Loucy (cell line): ENCODE measurements at regions not wholly inside any gene's neighbourhood (a gene's known extent, or its start where the extent isn't known, plus 50 kb on each side); places are given as distances from the start of the nearest gene placed in this dataset.

ENCODE experiments used
- H2AFZ ChIP-seq: fragments of 200-600 bp; sonication (generic); 2 replicates; pipeline ENCODE4 v1.6.0; 2016; ENCODE audit warnings: antibody characterized with exemption, mild to moderate bottlenecking, low read length, moderate library complexity
- H3F3A ChIP-seq: fragments of 200-600 bp; 2 replicates; pipeline ENCODE4 v1.6.0; 2016; ENCODE audit warnings: antibody characterized with exemption, low read depth, mild to moderate bottlenecking
- H3K27me3 ChIP-seq: fragments of 200-600 bp; sonication (generic); 2 replicates; pipeline ENCODE4 v1.6.1; 2014; ENCODE audit warnings: low read length, mild to moderate bottlenecking; ENCODE audit not compliant: insufficient read depth, poor library complexity, severe bottlenecking
- H3K36me3 ChIP-seq: fragments of 200-600 bp; sonication (generic); 2 replicates; pipeline ENCODE4 v1.6.1; 2016; ENCODE audit warnings: low read length; ENCODE audit not compliant: insufficient read depth
- H3K4me1 ChIP-seq: fragments of 200-600 bp; sonication (generic); 2 replicates; pipeline ENCODE4 v1.5.1; 2014; ENCODE audit warnings: low read length, mild to moderate bottlenecking; ENCODE audit not compliant: insufficient read depth, poor library complexity, severe bottlenecking
- H3K4me2 ChIP-seq: fragments of 200-600 bp; sonication (generic); 2 replicates; pipeline ENCODE4 v1.6.0; 2014; ENCODE audit warnings: antibody characterized with exemption, low read length, low read depth, mild to moderate bottlenecking; ENCODE audit not compliant: poor library complexity, severe bottlenecking
- H3K4me3 ChIP-seq: fragments of 200-600 bp; sonication (generic); 2 replicates; pipeline ENCODE4 v1.5.1; 2014; ENCODE audit warnings: low read length, mild to moderate bottlenecking, mixed read lengths; ENCODE audit not compliant: poor library complexity, severe bottlenecking
- H3K79me2 ChIP-seq: fragments of 200-600 bp; sonication (generic); 2 replicates; pipeline ENCODE4 v1.6.1; 2014; ENCODE audit warnings: low read length; ENCODE audit not compliant: insufficient read depth
- H3K9ac ChIP-seq: fragments of 200-600 bp; sonication (generic); 2 replicates; pipeline ENCODE4 v1.6.0; 2014; ENCODE audit warnings: mild to moderate bottlenecking, low read depth, low read length, moderate library complexity; ENCODE audit not compliant: poor library complexity, severe bottlenecking
- H3K9me2 ChIP-seq: fragments of 200-600 bp; sonication (generic); replicated peaks from 2 replicates; pipeline ENCODE4 v1.6.1; 2016; ENCODE audit warnings: low read depth, low read length, mixed read lengths
- H3K9me3 ChIP-seq: fragments of 200-600 bp; sonication (generic); 2 replicates; pipeline ENCODE4 v1.6.1; 2014; ENCODE audit warnings: mild to moderate bottlenecking, antibody characterized with exemption, low read length, low read depth; ENCODE audit not compliant: insufficient read depth
- H4K20me1 ChIP-seq: fragments of 200-600 bp; sonication (generic); 2 replicates; pipeline ENCODE4 v1.6.0; 2014; ENCODE audit warnings: antibody characterized with exemption, low read length, mild to moderate bottlenecking; ENCODE audit not compliant: insufficient read depth, poor library complexity, severe bottlenecking
- EZH2phosphoT487 ChIP-seq: fragments of 200-600 bp; IDR thresholded peaks from 2 replicates; pipeline ENCODE4 v1.6.1; 2018; ENCODE audit warnings: antibody characterized with exemption, mild to moderate bottlenecking, moderate library complexity, borderline replicate concordance
- TF ChIP-seq, protein P1 (sequence below): fragments of 200-600 bp; sonication (generic); conservative IDR thresholded peaks from 2 replicates; pipeline ENCODE4 v1.5.1; 2014; ENCODE audit warnings: mild to moderate bottlenecking, antibody characterized with exemption, low read length

- no peaks in the 10 kb centered on the region for H3K9me2 ChIP-seq
- 0 out of 2 replicates have a peak overlapping the region, but pooled peaks have one; percentile 20 for H2AFZ ChIP-seq
- H3K27me3 ChIP-seq, result no peaks in the 10 kb centered on the region
- no peaks in the 10 kb centered on the region for H4K20me1 ChIP-seq
- no peak overlapping the region for H3K9ac ChIP-seq
- no peaks in the 10 kb centered on the region for H3K79me2 ChIP-seq
- no peaks in the 10 kb centered on the region for H3K9me3 ChIP-seq
- 0 out of 2 replicates have a peak, but pooled peaks cover 5% of the 10 kb centered on the region for H3F3A ChIP-seq
- TF ChIP-seq EZH2phosphoT487, result no peak
- TF ChIP-seq, protein P1, sequence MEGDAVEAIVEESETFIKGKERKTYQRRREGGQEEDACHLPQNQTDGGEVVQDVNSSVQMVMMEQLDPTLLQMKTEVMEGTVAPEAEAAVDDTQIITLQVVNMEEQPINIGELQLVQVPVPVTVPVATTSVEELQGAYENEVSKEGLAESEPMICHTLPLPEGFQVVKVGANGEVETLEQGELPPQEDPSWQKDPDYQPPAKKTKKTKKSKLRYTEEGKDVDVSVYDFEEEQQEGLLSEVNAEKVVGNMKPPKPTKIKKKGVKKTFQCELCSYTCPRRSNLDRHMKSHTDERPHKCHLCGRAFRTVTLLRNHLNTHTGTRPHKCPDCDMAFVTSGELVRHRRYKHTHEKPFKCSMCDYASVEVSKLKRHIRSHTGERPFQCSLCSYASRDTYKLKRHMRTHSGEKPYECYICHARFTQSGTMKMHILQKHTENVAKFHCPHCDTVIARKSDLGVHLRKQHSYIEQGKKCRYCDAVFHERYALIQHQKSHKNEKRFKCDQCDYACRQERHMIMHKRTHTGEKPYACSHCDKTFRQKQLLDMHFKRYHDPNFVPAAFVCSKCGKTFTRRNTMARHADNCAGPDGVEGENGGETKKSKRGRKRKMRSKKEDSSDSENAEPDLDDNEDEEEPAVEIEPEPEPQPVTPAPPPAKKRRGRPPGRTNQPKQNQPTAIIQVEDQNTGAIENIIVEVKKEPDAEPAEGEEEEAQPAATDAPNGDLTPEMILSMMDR, result no peak
- peaks cover 37% of the 10 kb centered on the region for H3K4me1 ChIP-seq
- H3K4me3 ChIP-seq, result no peak overlapping the region
- no peaks in the 10 kb centered on the region for H3K36me3 ChIP-seq
- H3K4me2 ChIP-seq, result no peak overlapping the region
Measured at GRCh38 chr6:47375426-47375825, 65.7 kb upstream of the TNFRSF21 start.

- Histone ChIP-seq H3K27me3 (no peaks in the 10 kb centered on the region), H3K4me1 (peaks cover 37% of the 10 kb centered on the region), H3K9ac (peak overlapping the region; percentile 59), H2AFZ (peak overlapping the region; percentile 13), H3K9me2 (no peaks in the 10 kb centered on the region), H3K36me3 (no peaks in the 10 kb centered on the region), H3K4me2 (peak overlapping the region; percentile 67), H3F3A (0 out of 2 replicates have a peak, but pooled peaks cover 5% of the 10 kb centered on the region), H3K79me2 (no peaks in the 10 kb centered on the region), H4K20me1 (no peaks in the 10 kb centered on the region), H3K4me3 (peak overlapping the region; percentile 40), H3K9me3 (no peaks in the 10 kb centered on the region)
- no peak for TF ChIP-seq EZH2phosphoT487
- TF ChIP-seq, protein P1, result no peak
Measured at GRCh38 chr6:47376930-47377329, 67.2 kb upstream of the TNFRSF21 start.

DNA sequence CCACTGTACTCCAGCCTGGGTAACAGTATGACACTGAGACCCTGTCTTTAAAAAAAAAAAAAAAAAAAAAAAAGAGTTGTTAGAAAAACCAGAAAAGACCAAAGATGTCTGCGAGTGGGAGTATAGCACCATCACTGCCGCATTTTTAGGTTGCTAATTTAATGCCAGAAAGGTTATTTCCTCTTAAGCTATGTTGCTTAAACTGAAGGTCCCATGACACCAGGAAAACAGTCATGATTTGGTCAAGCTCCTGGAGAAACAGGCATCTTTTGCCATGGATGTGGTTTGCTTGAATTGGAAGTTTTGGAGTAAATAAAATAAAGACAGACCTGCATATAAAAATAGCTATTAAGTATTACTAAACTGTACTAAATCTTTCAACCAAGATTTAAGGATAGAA lies 68.3 kb upstream of the TNFRSF21 start:
- H4K20me1 ChIP-seq, result no peaks in the 10 kb centered on the region
- no peak overlapping the region for H2AFZ ChIP-seq
- H3K9me2 ChIP-seq, result no peaks in the 10 kb centered on the region
- no peaks in the 10 kb centered on the region for H3K27me3 ChIP-seq
- TF ChIP-seq, protein P1, result no peak
- TF ChIP-seq EZH2phosphoT487, result no peak
- no peak overlapping the region for H3K4me3 ChIP-seq
- H3K79me2 ChIP-seq, result no peaks in the 10 kb centered on the region
- H3F3A ChIP-seq, result 0 out of 2 replicates have a peak, but pooled peaks cover 5% of the 10 kb centered on the region
- no peaks in the 10 kb centered on the region for H3K9me3 ChIP-seq
- no peak overlapping the region for H3K4me2 ChIP-seq
- no peaks in the 10 kb centered on the region for H3K36me3 ChIP-seq
- no peak overlapping the region for H3K9ac ChIP-seq
- peaks cover 37% of the 10 kb centered on the region for H3K4me1 ChIP-seq
